Endothelial cell of umbilical vein (primary cell): ENCODE measurements at regions not wholly inside any gene's neighbourhood (a gene's known extent, or its start where the extent isn't known, plus 50 kb on each side); places are given as distances from the start of the nearest gene placed in this dataset.

Experiments used
- BruUV-seq: library from RNA; stranded (reverse); fragments of 400-500 nt; replicated peaks from 2 replicates; lab custom pipeline; 2021; lab: Mats Ljungman, UMichigan
- CTCF ChIA-PET: fragments of 300-600, 350-600 bp; sonication (Branson Sonifier 250); formaldehyde crosslinking; loops from one replicate; lab custom pipeline; 2021; ENCODE audit warnings: antibody characterized with exemption, inconsistent platforms; lab: Charles Lee
- POLR2A ChIA-PET: fragments of 300-600, 350-600 bp; sonication (Branson Sonifier 250); formaldehyde crosslinking; loops from one replicate; lab custom pipeline; 2021; ENCODE audit warnings: antibody characterized with exemption, inconsistent platforms; lab: Charles Lee
- DNase-seq: peaks from one replicate; pipeline ENCODE4 v3.0.0-alpha.2; 2011; ENCODE audit warnings: low read depth, low spot score
- FAIRE-seq: peaks from 2 replicates; lab custom pipeline; 2011; peaks lifted over from hg19 to GRCh38; lab: Jason Lieb, UNC
- H2AFZ ChIP-seq: 2 replicates; pipeline ENCODE4 v1.6.0; 2012; ENCODE audit warnings: low read depth, low read length, control low read depth, inconsistent platforms
- H3K27ac ChIP-seq: 2 replicates; pipeline ENCODE4 v1.5.1; 2011; ENCODE audit warnings: low read depth, mild to moderate bottlenecking, control low read depth, low read length, moderate library complexity; ENCODE audit not compliant: insufficient read depth
- H3K27me3 ChIP-seq, 2 experiments: 2 replicates each; pipeline versions ENCODE4 v1.6.0 to v1.6.1; 2011; ENCODE audit warnings: low read length in 2 of 2, mixed read lengths in 1 of 2; ENCODE audit not compliant: control insufficient read depth in 2 of 2, insufficient read depth in 2 of 2
- H3K36me3 ChIP-seq, 2 experiments: 2 replicates in 1 of 2; 3 replicates in 1 of 2; pipeline ENCODE4 v1.5.1; 2011; ENCODE audit warnings: low read length in 2 of 2, mild to moderate bottlenecking in 1 of 2, moderate library complexity in 1 of 2; ENCODE audit not compliant: control insufficient read depth in 2 of 2, insufficient read depth in 2 of 2; ENCODE audit errors: extremely low read depth in 1 of 2
- H3K4me1 ChIP-seq: 3 replicates; pipeline ENCODE4 v1.5.1; 2011; ENCODE audit warnings: mild to moderate bottlenecking, low read length; ENCODE audit not compliant: control insufficient read depth, insufficient read depth; ENCODE audit errors: extremely low read depth
- H3K4me2 ChIP-seq: 2 replicates; pipeline ENCODE4 v1.6.1; 2011; ENCODE audit warnings: low read length, control low read depth, mixed read lengths; ENCODE audit not compliant: insufficient read depth
- H3K4me3 ChIP-seq, 3 experiments: fragments of 200-600 bp in 1 of 3; sonication (generic), shearing (Covaris generic) in 1 of 3; replicated peaks in 1 of 3; 2 replicates each; pipeline ENCODE4 v1.5.1; 2011 to 2016; ENCODE audit warnings: control low read depth in 3 of 3, low read length in 3 of 3, mild to moderate bottlenecking in 2 of 3, inconsistent platforms in 1 of 3, low read depth in 1 of 3, moderate library complexity in 1 of 3; ENCODE audit not compliant: insufficient read depth in 1 of 3
- H3K79me2 ChIP-seq: 2 replicates; pipeline ENCODE4 v1.6.0; 2012; ENCODE audit warnings: low read length, inconsistent platforms; ENCODE audit not compliant: control insufficient read depth, insufficient read depth
- H3K9ac ChIP-seq: replicated peaks from 2 replicates; pipeline ENCODE3; 2011; ENCODE audit warnings: low read length, control low read depth; ENCODE audit not compliant: insufficient read depth; ENCODE audit errors: extremely low read depth
- H3K9me1 ChIP-seq: replicated peaks from 3 replicates; pipeline ENCODE4 v1.6.0; 2011; ENCODE audit warnings: mild to moderate bottlenecking, low read length; ENCODE audit not compliant: control insufficient read depth, insufficient read depth; ENCODE audit errors: extremely low read depth
- H3K9me3 ChIP-seq: replicated peaks from 2 replicates; pipeline ENCODE4 v1.5.1; 2012; ENCODE audit warnings: low read length, inconsistent platforms; ENCODE audit not compliant: control insufficient read depth, insufficient read depth
- H4K20me1 ChIP-seq: replicated peaks from 2 replicates; pipeline ENCODE3; 2011; ENCODE audit warnings: mild to moderate bottlenecking, low read length; ENCODE audit not compliant: control insufficient read depth, insufficient read depth; ENCODE audit errors: extremely low read depth
- EZH2 ChIP-seq: IDR thresholded peaks from 2 replicates; pipeline ENCODE4 v1.6.1; 2012; ENCODE audit warnings: borderline replicate concordance, low read depth, mild to moderate bottlenecking, moderate library complexity, low read length, inconsistent platforms; ENCODE audit not compliant: severe bottlenecking
- FOS ChIP-seq: IDR thresholded peaks from 2 replicates; pipeline ENCODE4 v1.6.1; 2011; ENCODE audit warnings: mild to moderate bottlenecking, low read length, moderate library complexity, borderline replicate concordance; ENCODE audit not compliant: insufficient read depth
- JUN ChIP-seq: IDR thresholded peaks from 2 replicates; pipeline ENCODE4 v1.6.1; 2011; ENCODE audit warnings: borderline replicate concordance, low read depth; ENCODE audit not compliant: insufficient read length, insufficient read depth
- MYC ChIP-seq: IDR thresholded peaks from one replicate; pipeline ENCODE4 v1.6.1; 2011; ENCODE audit warnings: mild to moderate bottlenecking, low read depth, low read length
- POLR2A ChIP-seq: IDR thresholded peaks from 2 replicates; pipeline ENCODE4 v1.6.1; 2012; ENCODE audit warnings: low read depth, mild to moderate bottlenecking, control low read depth, low read length
- POLR2AphosphoS5 ChIP-seq: IDR thresholded peaks from 2 replicates; pipeline ENCODE4 v1.6.1; 2012; ENCODE audit warnings: low read depth, mild to moderate bottlenecking, control low read depth, low read length, moderate library complexity; ENCODE audit not compliant: insufficient read depth
- dilution Hi-C: fragments of 300-500 bp; cut with MboI; formaldehyde crosslinking; loops from one replicate; pipeline ENCODE4 v1.15.0; 2019; ENCODE audit warnings: low sequenced_read_pairs; ENCODE audit not compliant: extremely low pct_ligation_motif_present
- intact Hi-C: fragments of 100-400 bp; cut with micrococcal nuclease; formaldehyde crosslinking; loops from one replicate; pipeline ENCODE4 v1.10.0; 2022
- TF ChIP-seq, protein P1 (sequence below), 2 donors: IDR thresholded peaks; 1 replicate in 1 of 2; 2 replicates in 1 of 2; pipeline ENCODE4 v1.5.1; 2011; ENCODE audit warnings: low read length in 2 of 2, mild to moderate bottlenecking in 2 of 2, moderate library complexity in 2 of 2, control low read depth in 1 of 2, inconsistent platforms in 1 of 2, low read depth in 1 of 2; ENCODE audit not compliant: insufficient read depth in 1 of 2; ENCODE audit errors: extremely low read depth in 1 of 2

DNA sequence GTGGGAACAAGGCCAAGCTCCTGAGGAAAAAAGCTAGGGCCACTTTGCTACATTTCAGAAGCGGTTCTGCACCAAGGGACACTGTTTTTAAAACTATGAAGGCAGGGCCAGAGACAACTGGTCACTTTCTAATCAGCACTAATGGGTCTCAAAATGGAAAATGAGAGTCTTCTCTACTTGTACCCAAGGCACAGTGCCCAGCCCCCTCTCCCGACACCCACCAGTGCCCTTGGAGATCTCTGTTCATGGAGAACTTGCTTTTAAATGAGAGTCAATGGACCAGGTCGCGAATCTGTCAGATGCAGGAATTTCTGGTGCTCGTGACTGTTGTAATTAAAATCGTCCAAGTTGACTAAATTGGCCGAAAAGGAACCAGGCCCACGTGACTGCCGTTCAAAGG lies 591.6 kb downstream of the BCOR start:
- FAIRE-seq = no peak

DNA sequence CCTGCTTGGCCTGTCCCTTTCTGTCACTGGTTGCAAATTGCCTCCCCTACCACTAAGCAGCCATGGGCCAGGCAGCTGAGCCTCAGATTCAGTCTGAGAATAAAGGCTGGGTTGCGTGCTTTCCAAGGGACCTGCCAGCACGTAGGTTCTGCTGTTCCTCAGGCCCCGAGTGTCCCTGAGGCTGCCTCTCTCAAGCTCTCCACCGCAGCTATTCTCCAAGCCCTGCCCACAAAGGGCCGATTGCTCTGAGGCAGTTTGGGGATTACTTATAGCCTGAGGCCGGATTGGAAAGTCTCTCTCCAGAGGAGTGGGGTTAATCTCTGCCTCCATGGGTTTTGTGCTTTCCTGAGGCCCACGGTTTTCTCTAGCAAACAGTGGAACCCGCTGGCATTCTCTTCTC lies 590.7 kb downstream of the BCOR start:
- no TSS peak for BruUV-seq
- dilution Hi-C loops = no loop called here
- no peaks in the 10 kb centered on the region for H3K36me3 ChIP-seq
- H2AFZ ChIP-seq = no peak overlapping the region
- CTCF ChIA-PET = no interaction called here
- no peaks in the 10 kb centered on the region for H3K4me1 ChIP-seq
- H3K4me2 ChIP-seq = no peak overlapping the region
- FAIRE-seq (no peak), DNase-seq (no peak)
- no peak overlapping the region for H3K4me3 ChIP-seq
- TF ChIP-seq, protein P1, sequence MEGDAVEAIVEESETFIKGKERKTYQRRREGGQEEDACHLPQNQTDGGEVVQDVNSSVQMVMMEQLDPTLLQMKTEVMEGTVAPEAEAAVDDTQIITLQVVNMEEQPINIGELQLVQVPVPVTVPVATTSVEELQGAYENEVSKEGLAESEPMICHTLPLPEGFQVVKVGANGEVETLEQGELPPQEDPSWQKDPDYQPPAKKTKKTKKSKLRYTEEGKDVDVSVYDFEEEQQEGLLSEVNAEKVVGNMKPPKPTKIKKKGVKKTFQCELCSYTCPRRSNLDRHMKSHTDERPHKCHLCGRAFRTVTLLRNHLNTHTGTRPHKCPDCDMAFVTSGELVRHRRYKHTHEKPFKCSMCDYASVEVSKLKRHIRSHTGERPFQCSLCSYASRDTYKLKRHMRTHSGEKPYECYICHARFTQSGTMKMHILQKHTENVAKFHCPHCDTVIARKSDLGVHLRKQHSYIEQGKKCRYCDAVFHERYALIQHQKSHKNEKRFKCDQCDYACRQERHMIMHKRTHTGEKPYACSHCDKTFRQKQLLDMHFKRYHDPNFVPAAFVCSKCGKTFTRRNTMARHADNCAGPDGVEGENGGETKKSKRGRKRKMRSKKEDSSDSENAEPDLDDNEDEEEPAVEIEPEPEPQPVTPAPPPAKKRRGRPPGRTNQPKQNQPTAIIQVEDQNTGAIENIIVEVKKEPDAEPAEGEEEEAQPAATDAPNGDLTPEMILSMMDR (IDR thresholded peaks at IDR 0.05; ENCODE audit: extremely low read depth in 1 of 2, insufficient read depth in 1 of 2, low read depth in 1 of 2, low read length in 2 of 2) = no peak
- no peak for TF ChIP-seq MYC
- POLR2A ChIA-PET = no interaction called here
- no peak overlapping the region for H3K27ac ChIP-seq
- intact Hi-C loops = no loop called here
- H3K79me2 ChIP-seq = no peaks in the 10 kb centered on the region
- H3K27me3 ChIP-seq = no peaks in the 10 kb centered on the region
- no peaks in the 10 kb centered on the region for H4K20me1 ChIP-seq
- no peaks in the 10 kb centered on the region for H3K9me3 ChIP-seq
- no peaks in the 10 kb centered on the region for H3K9me1 ChIP-seq
- H3K9ac ChIP-seq = no peak overlapping the region

More for the DNA sequence above, 591.6 kb downstream of the BCOR start:
- no peak overlapping the region for H3K27ac ChIP-seq
- H3K4me2 ChIP-seq = no peak overlapping the region
- no peak overlapping the region for H2AFZ ChIP-seq
- DNase-seq = no peak
- H3K4me3 ChIP-seq = no peak overlapping the region
- CTCF ChIA-PET = no interaction called here
- H3K9me3 ChIP-seq = no peaks in the 10 kb centered on the region
- H3K27me3 ChIP-seq = no peaks in the 10 kb centered on the region
- H3K36me3 ChIP-seq = no peaks in the 10 kb centered on the region
- no peak for TF ChIP-seq EZH2
- TF ChIP-seq JUN = no peak
- no peak for TF ChIP-seq POLR2A
- TF ChIP-seq POLR2AphosphoS5 = no peak
- TF ChIP-seq FOS = no peak
- TF ChIP-seq, protein P1 (IDR thresholded peaks at IDR 0.05; ENCODE audit: extremely low read depth in 1 of 2, insufficient read depth in 1 of 2, low read depth in 1 of 2, low read length in 2 of 2) = no peak
- H3K4me1 ChIP-seq = no peaks in the 10 kb centered on the region
- no peaks in the 10 kb centered on the region for H4K20me1 ChIP-seq
- POLR2A ChIA-PET = no interaction called here
- dilution Hi-C loops (no loop called here), intact Hi-C loops (no loop called here)
- no peaks in the 10 kb centered on the region for H3K79me2 ChIP-seq
- no TSS peak for BruUV-seq
- H3K9ac ChIP-seq = no peak overlapping the region
- no peaks in the 10 kb centered on the region for H3K9me1 ChIP-seq
